ENCODE measurements at regions not wholly inside any gene's neighbourhood (a gene's known extent, or its start where the extent isn't known, plus 50 kb on each side); places are given as distances from the start of the nearest gene placed in this dataset.

GRCh38 chr9:11023201-11023600 is 410.4 kb upstream of the PTPRD start:
- H4K8ac ChIP-seq (ENCODE audit: low read depth in 2 of 2, low read length in 2 of 2) = no peak overlapping the region
- H4K5ac ChIP-seq (ENCODE audit: low read depth, low read length) = no peak overlapping the region
- POLR2A ChIA-PET (ENCODE audit: unreplicated experiment) = no interaction called here
- H2BK120ac ChIP-seq (ENCODE audit: low read depth, low read length) = no peak overlapping the region
- H3K27ac ChIP-seq (ENCODE audit: insufficient read depth, low read length) = no peak overlapping the region
- no peak overlapping the region for H2AK9ac ChIP-seq (replicated peaks; ENCODE audit: low read depth, low read length, poor library complexity)
- TF ChIP-seq RAD21 (IDR thresholded peaks at IDR 0.05; ENCODE audit: low read length) (no peak), RCOR1 (IDR thresholded peaks at IDR 0.05; ENCODE audit: insufficient replicate concordance, low read length) (no peak), RFX5 (IDR thresholded peaks at IDR 0.05; ENCODE audit: low read depth, low read length) (no peak), BHLHE40 (IDR thresholded peaks at IDR 0.05; ENCODE audit: low read depth, low read length) (no peak), FOS (IDR thresholded peaks at IDR 0.05; ENCODE audit: low read depth, low read length) (no peak), POLR2A (IDR thresholded peaks at IDR 0.05; ENCODE audit: low read depth, low read length) (no peak), MAZ (IDR thresholded peaks at IDR 0.05; ENCODE audit: borderline replicate concordance, low read depth, low read length) (no peak), USF2 (IDR thresholded peaks at IDR 0.05; ENCODE audit: low read depth, low read length) (no peak), CTCF (conservative IDR thresholded peaks at IDR 0.05; ENCODE audit: low read depth, low read length) (no peak), MXI1 (IDR thresholded peaks at IDR 0.05; ENCODE audit: borderline replicate concordance, low read depth, low read length) (no peak), NFE2L2 (IDR thresholded peaks at IDR 0.05; ENCODE audit: low read depth, low read length) (no peak), CHD1 (IDR thresholded peaks at IDR 0.05; ENCODE audit: low read depth, low read length) (no peak), MAFK (IDR thresholded peaks at IDR 0.05; ENCODE audit: low read depth, low read length) (no peak), ELK1 (IDR thresholded peaks at IDR 0.05; ENCODE audit: borderline replicate concordance, low read depth, low read length) (no peak), SMC3 (IDR thresholded peaks at IDR 0.05; ENCODE audit: low read depth, low read length) (no peak), CEBPB (IDR thresholded peaks at IDR 0.05; ENCODE audit: low read depth, low read length) (no peak)
- no peak overlapping the region for H3K4me2 ChIP-seq (ENCODE audit: low read depth, low read length)
- no peak overlapping the region for H2BK20ac ChIP-seq (ENCODE audit: low read depth, low read length)
- H3K9me3 ChIP-seq (ENCODE audit: control insufficient read depth, insufficient read depth, low read length) = peaks cover 4% of the 10 kb centered on the region; the same call in 1 of the 2 replicates
- H2AK5ac ChIP-seq (ENCODE audit: low read depth, low read length) = no peak overlapping the region
- no peak overlapping the region for H3K18ac ChIP-seq (ENCODE audit: low read depth, low read length)
- H3K27me3 ChIP-seq (ENCODE audit: control insufficient read depth, insufficient read depth, low read length) = no peaks in the 10 kb centered on the region
- intact Hi-C loops (cut with micrococcal nuclease) (no loop called here), in situ Hi-C loops (cut with MboI; ENCODE audit: low sequenced_read_pairs) (no loop called here), dilution Hi-C loops (cut with HindIII; ENCODE audit: low sequenced_read_pairs, unreplicated experiment) (no loop called here)
- H2BK5ac ChIP-seq (ENCODE audit: low read depth, low read length, poor library complexity, severe bottlenecking) = no peak overlapping the region
- no peaks in the 10 kb centered on the region for H3K36me3 ChIP-seq (ENCODE audit: control insufficient read depth, insufficient read depth, low read length)
- H3K4me3 ChIP-seq (ENCODE audit: insufficient read depth, low read depth, low read length) = no peak overlapping the region
- no peak overlapping the region for H3K56ac ChIP-seq (ENCODE audit: extremely low read depth, insufficient read depth, low read length)
- H3K14ac ChIP-seq (replicated peaks; ENCODE audit: low read depth, low read length) = no peak overlapping the region
- no TSS peak for BruUV-seq (replicated peaks)
- H2BK15ac ChIP-seq (ENCODE audit: low read depth, low read length) = no peak overlapping the region
- no peak for ATAC-seq (ENCODE audit: low read depth)
- no peaks in the 10 kb centered on the region for H4K20me1 ChIP-seq (ENCODE audit: insufficient read depth, low read length)
- H3K4ac ChIP-seq (ENCODE audit: low read depth, low read length) = no peak overlapping the region
- H2AFZ ChIP-seq (replicated peaks; ENCODE audit: low read length, poor library complexity) = no peak overlapping the region
- DNase-seq = no peak
- CTCF ChIA-PET = no interaction called here
- H3K4me1 ChIP-seq (ENCODE audit: control insufficient read depth, insufficient read depth, low read length) = no peaks in the 10 kb centered on the region
- no peak overlapping the region for H3K23ac ChIP-seq (ENCODE audit: low read depth, low read length)
- WGBS, 2 experiments (ENCODE audit: extremely low coverage in 2 of 2, insufficient read length in 1 of 2) = no CpG with 5 or more reads among the region's 2 CpGs
- no peaks in the 10 kb centered on the region for H3K79me1 ChIP-seq (ENCODE audit: low read depth in 1 of 2, low read length in 2 of 2)
- no peak overlapping the region for H4K91ac ChIP-seq (ENCODE audit: insufficient read depth, low read depth, low read length)
- H3K9ac ChIP-seq (ENCODE audit: low read depth, low read length) = no peak overlapping the region
- H3K9me1 ChIP-seq (ENCODE audit: insufficient read depth, low read length) = no peaks in the 10 kb centered on the region

Measured in IMR-90 (cell line).